DOHH2 (cell line): ENCODE measurements at regions not wholly inside any gene's neighbourhood (a gene's known extent, or its start where the extent isn't known, plus 50 kb on each side); places are given as distances from the start of the nearest gene placed in this dataset.

Experiments
- H3F3A ChIP-seq: fragments of 200-600 bp; sonication (generic), shearing (Covaris generic); 2 replicates; pipeline ENCODE4 v1.6.0; 2016; ENCODE audit warnings: antibody characterized with exemption, mild to moderate bottlenecking; ENCODE audit not compliant: control insufficient read depth, insufficient read depth
- H3K27ac ChIP-seq: fragments of 200-600 bp; sonication (generic); 2 replicates; pipeline ENCODE4 v1.5.1; 2014; ENCODE audit warnings: low read depth, mild to moderate bottlenecking, low read length, moderate library complexity
- H3K27me3 ChIP-seq: fragments of 200-600 bp; sonication (generic); 2 replicates; pipeline ENCODE4 v1.6.1; 2014; ENCODE audit warnings: mild to moderate bottlenecking, low read length, mixed read lengths; ENCODE audit not compliant: control insufficient read depth
- H3K36me3 ChIP-seq: fragments of 200-600 bp; sonication (generic); 2 replicates; pipeline ENCODE4 v1.6.1; 2014; ENCODE audit warnings: mild to moderate bottlenecking, low read length, moderate library complexity, mixed read lengths; ENCODE audit not compliant: control insufficient read depth
- H3K4me1 ChIP-seq: fragments of 200-600 bp; sonication (generic); 2 replicates; pipeline ENCODE4 v1.6.1; 2014; ENCODE audit warnings: mild to moderate bottlenecking, low read length, mixed read lengths; ENCODE audit not compliant: control insufficient read depth
- H3K4me2 ChIP-seq: fragments of 200-600 bp; sonication (generic); 2 replicates; pipeline ENCODE4 v1.6.0; 2014; ENCODE audit warnings: mild to moderate bottlenecking, low read length, moderate library complexity
- H3K4me3 ChIP-seq: fragments of 200-600 bp; sonication (generic); 2 replicates; pipeline ENCODE4 v1.5.1; 2014; ENCODE audit warnings: mild to moderate bottlenecking, low read length, mixed read lengths
- H3K79me2 ChIP-seq: fragments of 200-600 bp; sonication (generic); 2 replicates; pipeline ENCODE4 v1.6.1; 2014; ENCODE audit warnings: mild to moderate bottlenecking, low read length, mixed read lengths; ENCODE audit not compliant: control insufficient read depth
- H3K9me2 ChIP-seq: fragments of 200-600 bp; sonication (generic); replicated peaks from 2 replicates; pipeline ENCODE4 v1.6.1; 2014; ENCODE audit warnings: mild to moderate bottlenecking, low read length, mixed read lengths; ENCODE audit not compliant: control insufficient read depth
- H3K9me3 ChIP-seq: fragments of 200-600 bp; sonication (generic); 2 replicates; pipeline ENCODE4 v1.6.1; 2014; ENCODE audit warnings: antibody characterized with exemption, low read length, mixed read lengths; ENCODE audit not compliant: control insufficient read depth, insufficient read depth
- H4K20me1 ChIP-seq: fragments of 200-600 bp; sonication (generic); 2 replicates; pipeline ENCODE4 v1.6.0; 2014; ENCODE audit warnings: low read depth, mild to moderate bottlenecking, antibody characterized with exemption, low read length, moderate library complexity; ENCODE audit not compliant: control insufficient read depth, insufficient read depth
- CTCF ChIP-seq: fragments of 200-600 bp; sonication (generic); IDR thresholded peaks from one replicate; pipeline ENCODE4 v1.5.1; 2014; ENCODE audit warnings: antibody characterized with exemption, mild to moderate bottlenecking, low read depth, low read length; ENCODE audit not compliant: poor library complexity, severe bottlenecking
- EZH2phosphoT487 ChIP-seq: fragments of 200-600 bp; sonication (generic); IDR thresholded peaks from 2 replicates; pipeline ENCODE4 v1.6.1; 2017; ENCODE audit warnings: borderline replicate concordance, mild to moderate bottlenecking, antibody characterized with exemption, low read length, moderate library complexity, mixed read lengths

- Histone ChIP-seq H3K27ac (no peak overlapping the region), H3K4me2 (no peak overlapping the region), H3K27me3 (no peaks in the 10 kb centered on the region), H3K4me1 (no peaks in the 10 kb centered on the region), H3K9me3 (no peaks in the 10 kb centered on the region), H3K9me2 (no peaks in the 10 kb centered on the region), H4K20me1 (no peaks in the 10 kb centered on the region), H3F3A (no peaks in the 10 kb centered on the region), H3K4me3 (no peak overlapping the region), H3K79me2 (no peaks in the 10 kb centered on the region), H3K36me3 (no peaks in the 10 kb centered on the region)
- TF ChIP-seq EZH2phosphoT487, result no peak
- TF ChIP-seq CTCF, result no peak
Measured at GRCh38 chr14:84707830-84708229, 822.1 kb upstream of the FLRT2 start.

DNA sequence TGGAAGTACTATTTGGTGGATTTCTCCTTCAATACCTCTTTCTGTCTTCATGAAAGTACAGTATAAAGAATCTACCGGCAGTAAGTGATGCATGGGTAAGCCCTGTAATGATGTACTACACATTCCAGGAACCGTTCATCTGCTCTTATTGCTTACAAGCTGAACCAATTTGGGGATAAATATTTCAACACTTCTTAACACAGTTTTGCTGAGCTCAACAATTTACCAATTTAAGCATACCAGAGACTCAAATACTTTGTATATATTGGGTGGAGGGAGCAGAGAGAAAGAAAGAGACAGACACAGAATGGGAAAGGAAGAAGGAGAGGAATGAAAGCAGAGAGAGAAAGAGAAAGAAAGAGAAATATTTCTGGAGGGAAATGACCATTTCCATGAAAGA lies 821.1 kb upstream of the FLRT2 start:
- Histone ChIP-seq H3F3A (no peaks in the 10 kb centered on the region), H3K4me2 (no peak overlapping the region), H3K27me3 (no peaks in the 10 kb centered on the region), H3K27ac (no peak overlapping the region), H3K79me2 (no peaks in the 10 kb centered on the region), H4K20me1 (no peaks in the 10 kb centered on the region), H3K9me3 (no peaks in the 10 kb centered on the region), H3K9me2 (no peaks in the 10 kb centered on the region), H3K36me3 (no peaks in the 10 kb centered on the region), H3K4me1 (no peaks in the 10 kb centered on the region), H3K4me3 (no peak overlapping the region)
- TF ChIP-seq CTCF, result no peak
- no peak for TF ChIP-seq EZH2phosphoT487

- Histone ChIP-seq H3K79me2 (no peaks in the 10 kb centered on the region), H3K9me3 (no peaks in the 10 kb centered on the region), H3K4me3 (no peak overlapping the region), H3F3A (no peaks in the 10 kb centered on the region), H3K4me1 (no peaks in the 10 kb centered on the region), H3K9me2 (no peaks in the 10 kb centered on the region), H3K36me3 (no peaks in the 10 kb centered on the region), H3K27me3 (no peaks in the 10 kb centered on the region), H4K20me1 (no peaks in the 10 kb centered on the region), H3K27ac (no peak overlapping the region), H3K4me2 (no peak overlapping the region)
- TF ChIP-seq CTCF, result no peak
- no peak for TF ChIP-seq EZH2phosphoT487
Measured at GRCh38 chr14:84726471-84726870, 803.5 kb upstream of the FLRT2 start.
